ENCODE measurements at regions not wholly inside any gene's neighbourhood (a gene's known extent, or its start where the extent isn't known, plus 50 kb on each side); places are given as distances from the start of the nearest gene placed in this dataset.

- Mint-ChIP-seq H3K4me1 (no peaks in the 10 kb centered on the region), H3K27me3 (no peaks in the 10 kb centered on the region), H3K9me3 (no peaks in the 10 kb centered on the region), H3K27ac (no peak overlapping the region), H3K36me3 (ENCODE audit: low read depth) (no peaks in the 10 kb centered on the region), H3K4me3 (no peak overlapping the region)
- no peak for DNase-seq
- CTCF ChIA-PET: no interaction called here
- POLR2A ChIA-PET: no interaction called here
These were observed 103.2 kb upstream of the VSTM2B start for GRCh38 chr19:29422486-29423085.

GRCh38 chr19:29428071-29428470 is 97.7 kb upstream of the VSTM2B start:
- ChIA-PET CTCF (no interaction called here), POLR2A (no interaction called here)
- Mint-ChIP-seq H3K36me3 (ENCODE audit: low read depth) (no peaks in the 10 kb centered on the region), H3K9me3 (no peaks in the 10 kb centered on the region), H3K27me3 (no peaks in the 10 kb centered on the region), H3K4me1 (no peaks in the 10 kb centered on the region), H3K4me3 (no peak overlapping the region), H3K27ac (no peak overlapping the region)
- no peak for DNase-seq

- H3K4me3 Mint-ChIP-seq: no peak overlapping the region
- CTCF ChIA-PET: no interaction called here
- DNase-seq: no peak
- no peak overlapping the region for H3K27ac Mint-ChIP-seq
- H3K27me3 Mint-ChIP-seq: no peaks in the 10 kb centered on the region
- POLR2A ChIA-PET: no interaction called here
- H3K36me3 Mint-ChIP-seq (ENCODE audit: low read depth): no peaks in the 10 kb centered on the region
- H3K4me1 Mint-ChIP-seq: no peaks in the 10 kb centered on the region
- no peaks in the 10 kb centered on the region for H3K9me3 Mint-ChIP-seq
These were observed 96.8 kb upstream of the VSTM2B start for GRCh38 chr19:29429021-29429420.

GRCh38 chr19:29429581-29429980 is 96.2 kb upstream of the VSTM2B start:
- ChIA-PET POLR2A (no interaction called here), CTCF (no interaction called here)
- no peaks in the 10 kb centered on the region for H3K9me3 Mint-ChIP-seq
- DNase-seq: no peak
- H3K36me3 Mint-ChIP-seq (ENCODE audit: low read depth): no peaks in the 10 kb centered on the region
- no peaks in the 10 kb centered on the region for H3K27me3 Mint-ChIP-seq
- H3K4me3 Mint-ChIP-seq: no peak overlapping the region
- no peak overlapping the region for H3K27ac Mint-ChIP-seq
- H3K4me1 Mint-ChIP-seq: no peaks in the 10 kb centered on the region

GRCh38 chr19:29431332-29431731 is 94.5 kb upstream of the VSTM2B start:
- no peaks in the 10 kb centered on the region for H3K36me3 Mint-ChIP-seq (ENCODE audit: low read depth)
- ChIA-PET POLR2A (no interaction called here), CTCF (no interaction called here)
- DNase-seq: no peak
- no peaks in the 10 kb centered on the region for H3K9me3 Mint-ChIP-seq
- H3K27ac Mint-ChIP-seq: no peak overlapping the region
- H3K4me3 Mint-ChIP-seq: no peak overlapping the region
- no peaks in the 10 kb centered on the region for H3K4me1 Mint-ChIP-seq
- no peaks in the 10 kb centered on the region for H3K27me3 Mint-ChIP-seq

GRCh38 chr19:29432677-29433076 is 93.1 kb upstream of the VSTM2B start:
- CTCF ChIA-PET: no interaction called here
- DNase-seq: no peak
- Mint-ChIP-seq H3K4me1 (no peaks in the 10 kb centered on the region), H3K4me3 (no peak overlapping the region), H3K36me3 (ENCODE audit: low read depth) (no peaks in the 10 kb centered on the region), H3K9me3 (no peaks in the 10 kb centered on the region), H3K27ac (no peak overlapping the region), H3K27me3 (no peaks in the 10 kb centered on the region)
- POLR2A ChIA-PET: no interaction called here

- Mint-ChIP-seq H3K27ac (no peak overlapping the region), H3K9me3 (peaks cover 3% of the 10 kb centered on the region), H3K4me1 (no peaks in the 10 kb centered on the region), H3K36me3 (ENCODE audit: low read depth) (no peaks in the 10 kb centered on the region), H3K27me3 (no peaks in the 10 kb centered on the region), H3K4me3 (no peak overlapping the region)
- CTCF ChIA-PET: no interaction called here
- POLR2A ChIA-PET: no interaction called here
- no peak for DNase-seq
These were observed 89.1 kb upstream of the VSTM2B start for GRCh38 chr19:29436591-29437103.

GRCh38 chr19:29439021-29439420 is 86.8 kb upstream of the VSTM2B start:
- POLR2A ChIA-PET: no interaction called here
- H3K9me3 Mint-ChIP-seq: peaks cover 3% of the 10 kb centered on the region
- no peak overlapping the region for H3K27ac Mint-ChIP-seq
- CTCF ChIA-PET: no interaction called here
- H3K36me3 Mint-ChIP-seq (ENCODE audit: low read depth): no peaks in the 10 kb centered on the region
- H3K4me1 Mint-ChIP-seq: no peaks in the 10 kb centered on the region
- no peak overlapping the region for H3K4me3 Mint-ChIP-seq
- no peak for DNase-seq
- no peaks in the 10 kb centered on the region for H3K27me3 Mint-ChIP-seq

- no peak overlapping the region for H3K4me3 Mint-ChIP-seq
These were observed 85.9 kb upstream of the VSTM2B start for GRCh38 chr19:29439688-29440550.

GRCh38 chr19:29442094-29442493 is 83.7 kb upstream of the VSTM2B start:
- H3K27me3 Mint-ChIP-seq: no peaks in the 10 kb centered on the region
- ChIA-PET CTCF (no interaction called here), POLR2A (no interaction called here)
- H3K27ac Mint-ChIP-seq: no peak overlapping the region
- H3K4me1 Mint-ChIP-seq: no peaks in the 10 kb centered on the region
- no peaks in the 10 kb centered on the region for H3K36me3 Mint-ChIP-seq (ENCODE audit: low read depth)
- no peak overlapping the region for H3K4me3 Mint-ChIP-seq
- DNase-seq: no peak
- peaks cover 3% of the 10 kb centered on the region for H3K9me3 Mint-ChIP-seq

More at GRCh38 chr19:29439688-29440550, 85.9 kb upstream of the VSTM2B start:
- ChIA-PET POLR2A (no interaction called here), CTCF (no interaction called here)
- no peaks in the 10 kb centered on the region for H3K4me1 Mint-ChIP-seq
- no peak for DNase-seq
- H3K9me3 Mint-ChIP-seq: peaks cover 3% of the 10 kb centered on the region
- H3K27me3 Mint-ChIP-seq: no peaks in the 10 kb centered on the region
- H3K36me3 Mint-ChIP-seq (ENCODE audit: low read depth): no peaks in the 10 kb centered on the region
- H3K27ac Mint-ChIP-seq: no peak overlapping the region

- POLR2A ChIA-PET: no interaction called here
- CTCF ChIA-PET: interaction anchor here (0.6 kb wide), 1 partner anchor 47 kb away, joined by 5 read pairs; no protein-coding TSS in a partner anchor
- no peaks in the 10 kb centered on the region for H3K36me3 Mint-ChIP-seq (ENCODE audit: low read depth)
- H3K27me3 Mint-ChIP-seq: no peaks in the 10 kb centered on the region
- no peaks in the 10 kb centered on the region for H3K4me1 Mint-ChIP-seq
- no peak overlapping the region for H3K27ac Mint-ChIP-seq
- H3K4me3 Mint-ChIP-seq: no peak overlapping the region
- peaks cover 3% of the 10 kb centered on the region for H3K9me3 Mint-ChIP-seq
- no peak for DNase-seq
These were observed 82.9 kb upstream of the VSTM2B start for GRCh38 chr19:29442910-29443309.

- Mint-ChIP-seq H3K36me3 (ENCODE audit: low read depth) (no peaks in the 10 kb centered on the region), H3K27me3 (no peaks in the 10 kb centered on the region), H3K4me3 (no peak overlapping the region), H3K4me1 (no peaks in the 10 kb centered on the region), H3K27ac (no peak overlapping the region), H3K9me3 (peaks cover 3% of the 10 kb centered on the region)
- ChIA-PET POLR2A (no interaction called here), CTCF (no interaction called here)
- DNase-seq: no peak
These were observed 80.5 kb upstream of the VSTM2B start for GRCh38 chr19:29445246-29445645.

- H3K27me3 Mint-ChIP-seq: no peaks in the 10 kb centered on the region
- no peak overlapping the region for H3K27ac Mint-ChIP-seq
- H3K4me3 Mint-ChIP-seq: no peak overlapping the region
- H3K4me1 Mint-ChIP-seq: no peaks in the 10 kb centered on the region
- CTCF ChIA-PET: no interaction called here
- DNase-seq: no peak
- H3K9me3 Mint-ChIP-seq: no peaks in the 10 kb centered on the region
- H3K36me3 Mint-ChIP-seq (ENCODE audit: low read depth): no peaks in the 10 kb centered on the region
- POLR2A ChIA-PET: no interaction called here
These were observed 79.4 kb upstream of the VSTM2B start for GRCh38 chr19:29446361-29446760.

GRCh38 chr19:29448046-29448445 is 77.7 kb upstream of the VSTM2B start:
- Mint-ChIP-seq H3K9me3 (no peaks in the 10 kb centered on the region), H3K4me3 (no peak overlapping the region), H3K36me3 (ENCODE audit: low read depth) (no peaks in the 10 kb centered on the region), H3K4me1 (no peaks in the 10 kb centered on the region), H3K27me3 (no peaks in the 10 kb centered on the region), H3K27ac (no peak overlapping the region)
- no peak for DNase-seq
- POLR2A ChIA-PET: no interaction called here
- CTCF ChIA-PET: no interaction called here
